Neural progenitor cell (in vitro differentiated cells): ENCODE measurements at regions not wholly inside any gene's neighbourhood (a gene's known extent, or its start where the extent isn't known, plus 50 kb on each side); places are given as distances from the start of the nearest gene placed in this dataset.

ENCODE experiments used
- DNase-seq: peaks from one replicate; pipeline ENCODE4 v3.0.0-alpha.2; 2016; ENCODE audit warnings: low spot score
- H2AFZ ChIP-seq: fragments of 200-600 bp; sonication (generic); replicated peaks from 2 replicates; pipeline ENCODE4 v1.6.1; 2016; ENCODE audit warnings: antibody characterized with exemption
- H3F3A ChIP-seq: fragments of 200-600 bp; sonication (generic); 2 replicates; pipeline ENCODE4 v1.6.1; 2016; ENCODE audit warnings: antibody characterized with exemption, low read depth
- H3K27ac ChIP-seq: fragments of 200-600 bp; sonication (generic); 2 replicates; pipeline ENCODE4 v1.5.1; 2016; ENCODE audit warnings: mild to moderate bottlenecking
- H3K27me3 ChIP-seq: fragments of 200-600 bp; sonication (generic); 2 replicates; pipeline ENCODE4 v1.6.1; 2016; ENCODE audit warnings: mild to moderate bottlenecking, moderate library complexity
- H3K36me3 ChIP-seq: fragments of 200-600 bp; sonication (generic); 2 replicates; pipeline ENCODE4 v1.5.1; 2016
- H3K4me1 ChIP-seq: fragments of 200-600 bp; sonication (generic); 2 replicates; pipeline ENCODE4 v1.6.1; 2016; ENCODE audit warnings: mixed run types
- H3K4me2 ChIP-seq: fragments of 200-600 bp; sonication (generic); 2 replicates; pipeline ENCODE4 v1.6.1; 2016
- H3K4me3 ChIP-seq: fragments of 200-600 bp; sonication (generic); 2 replicates; pipeline ENCODE4 v1.5.1; 2016
- H3K79me2 ChIP-seq: fragments of 200-600 bp; sonication (generic); 2 replicates; pipeline ENCODE4 v1.6.1; 2016; ENCODE audit warnings: low read depth
- H3K9ac ChIP-seq: fragments of 200-600 bp; sonication (generic); 2 replicates; pipeline ENCODE4 v1.6.1; 2016
- H3K9me3 ChIP-seq: fragments of 200-600 bp; sonication (generic); 2 replicates; pipeline ENCODE4 v1.5.1; 2016; ENCODE audit warnings: low read depth
- H4K20me1 ChIP-seq: fragments of 200-600 bp; sonication (generic); 2 replicates; pipeline ENCODE4 v1.6.1; 2016; ENCODE audit warnings: low read depth
- H3K27ac Mint-ChIP-seq: 3 replicates; pipeline ENCODE4 v1.8.0; 2021; ENCODE audit warnings: mixed read lengths
- H3K27me3 Mint-ChIP-seq: 2 replicates; pipeline ENCODE4 v1.8.0; 2022; ENCODE audit warnings: low read depth, mild to moderate bottlenecking, inconsistent platforms, moderate library complexity, mixed read lengths; ENCODE audit not compliant: insufficient read depth
- H3K36me3 Mint-ChIP-seq: 3 replicates; pipeline ENCODE4 v1.8.0; 2021; ENCODE audit warnings: mixed read lengths
- H3K4me1 Mint-ChIP-seq: 3 replicates; pipeline ENCODE4 v1.8.0; 2021; ENCODE audit warnings: mixed read lengths
- H3K4me3 Mint-ChIP-seq: 3 replicates; pipeline ENCODE4 v1.8.0; 2021; ENCODE audit warnings: mild to moderate bottlenecking, moderate library complexity, mixed read lengths
- H3K9me3 Mint-ChIP-seq: 3 replicates; pipeline ENCODE4 v1.8.0; 2020; ENCODE audit warnings: mixed read lengths
- EZH2 ChIP-seq: fragments of 200-600 bp; sonication (generic); IDR thresholded peaks from 2 replicates; pipeline ENCODE4 v1.6.1; 2017; ENCODE audit warnings: antibody characterized with exemption, mild to moderate bottlenecking, moderate library complexity
- EZH2phosphoT487 ChIP-seq: fragments of 200-600 bp; sonication (generic); IDR thresholded peaks from 2 replicates; pipeline ENCODE4 v1.6.1; 2017; ENCODE audit warnings: antibody characterized with exemption
- TF ChIP-seq, protein P1 (sequence below): fragments of 200-600 bp; sonication (generic); IDR thresholded peaks from 2 replicates; pipeline ENCODE4 v1.5.1; 2017; ENCODE audit warnings: antibody characterized with exemption, mild to moderate bottlenecking

DNA sequence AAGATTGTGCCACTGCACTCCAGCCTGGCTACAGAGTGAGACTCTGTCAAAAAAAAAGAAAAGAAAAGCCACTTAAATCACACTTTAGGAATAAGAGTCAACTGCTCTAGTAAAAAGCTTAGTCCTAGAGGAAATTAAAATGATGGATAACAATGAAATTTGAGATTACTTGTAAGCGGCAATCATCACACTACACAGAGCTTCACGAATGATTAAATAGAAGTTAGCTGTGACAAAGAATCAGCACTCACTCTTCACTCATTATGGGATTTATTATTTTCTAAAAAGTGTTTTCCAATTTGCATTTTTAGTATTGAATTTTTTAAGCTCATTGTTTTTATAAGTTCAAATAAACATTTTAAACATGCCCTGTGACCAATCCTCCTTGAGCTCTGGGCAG lies 718.0 kb downstream of the UTRN start:
- Histone ChIP-seq H3K4me2 (no peak overlapping the region), H3K9ac (no peak overlapping the region), H3K9me3 (no peaks in the 10 kb centered on the region), H3K79me2 (no peaks in the 10 kb centered on the region), H3K27ac (no peak overlapping the region), H3K36me3 (no peaks in the 10 kb centered on the region), H4K20me1 (no peaks in the 10 kb centered on the region), H3K27me3 (no peaks in the 10 kb centered on the region), H3K4me3 (no peak overlapping the region), H2AFZ (no peak overlapping the region), H3K4me1 (no peaks in the 10 kb centered on the region), H3F3A (no peaks in the 10 kb centered on the region)
- Mint-ChIP-seq H3K27me3 (peaks cover 2% of the 10 kb centered on the region), H3K27ac (no peak overlapping the region), H3K4me3 (no peak overlapping the region), H3K4me1 (no peaks in the 10 kb centered on the region), H3K9me3 (no peaks in the 10 kb centered on the region), H3K36me3 (no peaks in the 10 kb centered on the region)
- DNase-seq = no peak
- TF ChIP-seq EZH2phosphoT487 (no peak), EZH2 (no peak)
- TF ChIP-seq, protein P1, sequence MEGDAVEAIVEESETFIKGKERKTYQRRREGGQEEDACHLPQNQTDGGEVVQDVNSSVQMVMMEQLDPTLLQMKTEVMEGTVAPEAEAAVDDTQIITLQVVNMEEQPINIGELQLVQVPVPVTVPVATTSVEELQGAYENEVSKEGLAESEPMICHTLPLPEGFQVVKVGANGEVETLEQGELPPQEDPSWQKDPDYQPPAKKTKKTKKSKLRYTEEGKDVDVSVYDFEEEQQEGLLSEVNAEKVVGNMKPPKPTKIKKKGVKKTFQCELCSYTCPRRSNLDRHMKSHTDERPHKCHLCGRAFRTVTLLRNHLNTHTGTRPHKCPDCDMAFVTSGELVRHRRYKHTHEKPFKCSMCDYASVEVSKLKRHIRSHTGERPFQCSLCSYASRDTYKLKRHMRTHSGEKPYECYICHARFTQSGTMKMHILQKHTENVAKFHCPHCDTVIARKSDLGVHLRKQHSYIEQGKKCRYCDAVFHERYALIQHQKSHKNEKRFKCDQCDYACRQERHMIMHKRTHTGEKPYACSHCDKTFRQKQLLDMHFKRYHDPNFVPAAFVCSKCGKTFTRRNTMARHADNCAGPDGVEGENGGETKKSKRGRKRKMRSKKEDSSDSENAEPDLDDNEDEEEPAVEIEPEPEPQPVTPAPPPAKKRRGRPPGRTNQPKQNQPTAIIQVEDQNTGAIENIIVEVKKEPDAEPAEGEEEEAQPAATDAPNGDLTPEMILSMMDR = no peak

- no peak overlapping the region for H3K27ac ChIP-seq
- H4K20me1 ChIP-seq = no peaks in the 10 kb centered on the region
- H3K27me3 ChIP-seq = no peaks in the 10 kb centered on the region
- no peaks in the 10 kb centered on the region for H3K9me3 Mint-ChIP-seq
- no peak overlapping the region for H3K4me3 ChIP-seq
- no peak for TF ChIP-seq EZH2phosphoT487
- TF ChIP-seq, protein P1 = no peak
- no peak for TF ChIP-seq EZH2
- H3K4me1 Mint-ChIP-seq = no peaks in the 10 kb centered on the region
- no peaks in the 10 kb centered on the region for H3F3A ChIP-seq
- H3K27ac Mint-ChIP-seq = no peak overlapping the region
- no peaks in the 10 kb centered on the region for H3K9me3 ChIP-seq
- no peaks in the 10 kb centered on the region for H3K27me3 Mint-ChIP-seq
- no peak for DNase-seq
- H3K4me1 ChIP-seq = no peaks in the 10 kb centered on the region
- no peaks in the 10 kb centered on the region for H3K36me3 Mint-ChIP-seq
- H3K9ac ChIP-seq = no peak overlapping the region
- H2AFZ ChIP-seq = no peak overlapping the region
- H3K4me2 ChIP-seq = no peak overlapping the region
- no peaks in the 10 kb centered on the region for H3K36me3 ChIP-seq
- H3K4me3 Mint-ChIP-seq = no peak overlapping the region
- H3K79me2 ChIP-seq = no peaks in the 10 kb centered on the region
These were observed 721.8 kb downstream of the UTRN start for GRCh38 chr6:145006914-145007313.

- H3K27me3 ChIP-seq = no peaks in the 10 kb centered on the region
- H3K79me2 ChIP-seq = no peaks in the 10 kb centered on the region
- DNase-seq = no peak
- H3F3A ChIP-seq = no peaks in the 10 kb centered on the region
- no peak overlapping the region for H3K4me3 ChIP-seq
- TF ChIP-seq EZH2 (no peak), EZH2phosphoT487 (no peak)
- TF ChIP-seq, protein P1 = no peak
- H3K36me3 ChIP-seq = no peaks in the 10 kb centered on the region
- no peak overlapping the region for H3K9ac ChIP-seq
- no peaks in the 10 kb centered on the region for H3K9me3 Mint-ChIP-seq
- H4K20me1 ChIP-seq = no peaks in the 10 kb centered on the region
- H3K27ac Mint-ChIP-seq = no peak overlapping the region
- H3K27ac ChIP-seq = no peak overlapping the region
- no peaks in the 10 kb centered on the region for H3K9me3 ChIP-seq
- no peak overlapping the region for H2AFZ ChIP-seq
- H3K36me3 Mint-ChIP-seq = no peaks in the 10 kb centered on the region
- no peaks in the 10 kb centered on the region for H3K4me1 ChIP-seq
- no peaks in the 10 kb centered on the region for H3K4me1 Mint-ChIP-seq
- no peak overlapping the region for H3K4me2 ChIP-seq
- no peak overlapping the region for H3K4me3 Mint-ChIP-seq
- H3K27me3 Mint-ChIP-seq = peaks cover 2% of the 10 kb centered on the region
These were observed 723.6 kb downstream of the UTRN start for GRCh38 chr6:145008715-145009114.

- H3F3A ChIP-seq = no peaks in the 10 kb centered on the region
- no peak for TF ChIP-seq EZH2
- no peak for TF ChIP-seq EZH2phosphoT487
- TF ChIP-seq, protein P1 = no peak
These were observed 724.6 kb downstream of the UTRN start for GRCh38 chr6:145009711-145010110.

More at GRCh38 chr6:145009711-145010110, 724.6 kb downstream of the UTRN start:
- Mint-ChIP-seq H3K4me1 (no peaks in the 10 kb centered on the region), H3K36me3 (no peaks in the 10 kb centered on the region), H3K4me3 (no peak overlapping the region), H3K9me3 (no peaks in the 10 kb centered on the region), H3K27ac (no peak overlapping the region), H3K27me3 (peaks cover 2% of the 10 kb centered on the region)
- Histone ChIP-seq H3K4me1 (no peaks in the 10 kb centered on the region), H3K9ac (no peak overlapping the region), H3K27me3 (no peaks in the 10 kb centered on the region), H3K27ac (no peak overlapping the region), H2AFZ (no peak overlapping the region), H3K9me3 (no peaks in the 10 kb centered on the region), H3K4me2 (no peak overlapping the region), H3K36me3 (no peaks in the 10 kb centered on the region), H4K20me1 (no peaks in the 10 kb centered on the region), H3K4me3 (no peak overlapping the region), H3K79me2 (no peaks in the 10 kb centered on the region)
- DNase-seq = no peak
